IMR-90 (cell line): ENCODE measurements at regions not wholly inside any gene's neighbourhood (a gene's known extent, or its start where the extent isn't known, plus 50 kb on each side); places are given as distances from the start of the nearest gene placed in this dataset.

Experiments
- ATAC-seq: fragments of 200-7000 bp; cut with Tn5 transposase; 2 replicates; pipeline ENCODE4 v1.9.1; 2020; ENCODE audit warnings: low read depth, mild to moderate bottlenecking, moderate library complexity
- BruUV-seq: library from RNA; stranded (reverse); fragments of 400-500 nt; replicated peaks from 2 replicates; lab custom pipeline; 2021; lab: Mats Ljungman, UMichigan
- CTCF ChIA-PET: fragments of 300-600 bp; formaldehyde crosslinking; extraction: SDS; loops from one replicate; lab custom pipeline; 2021; ENCODE audit warnings: antibody characterized with exemption; lab: Yijun Ruan, JAX
- POLR2A ChIA-PET: fragments of 300-600 bp; sonication (Branson Sonifier 250); formaldehyde crosslinking; loops from one replicate; lab custom pipeline; 2022; ENCODE audit warnings: antibody characterized with exemption; ENCODE audit not compliant: unreplicated experiment; lab: Charles Lee
- DNase-seq: peaks from one replicate; pipeline ENCODE4 v3.0.0; 2013
- H2AFZ ChIP-seq: replicated peaks from 2 replicates; pipeline ENCODE3; 2013; ENCODE audit warnings: low read length, mild to moderate bottlenecking; ENCODE audit not compliant: poor library complexity
- H2AK5ac ChIP-seq: 2 replicates; pipeline ENCODE4 v1.6.1; 2013; ENCODE audit warnings: low read depth, low read length, inconsistent platforms
- H2AK9ac ChIP-seq: replicated peaks from 2 replicates; pipeline ENCODE3; 2013; ENCODE audit warnings: mild to moderate bottlenecking, low read depth, low read length, moderate library complexity; ENCODE audit not compliant: poor library complexity
- H2BK120ac ChIP-seq: 2 replicates; pipeline ENCODE4 v1.6.1; 2013; ENCODE audit warnings: low read depth, low read length, inconsistent platforms
- H2BK15ac ChIP-seq: 3 replicates; pipeline ENCODE4 v1.6.1; 2013; ENCODE audit warnings: low read depth, low read length, inconsistent platforms
- H2BK20ac ChIP-seq: 2 replicates; pipeline ENCODE4 v1.6.1; 2013; ENCODE audit warnings: low read depth, mild to moderate bottlenecking, inconsistent platforms, low read length, moderate library complexity
- H2BK5ac ChIP-seq: 2 replicates; pipeline ENCODE4 v1.6.1; 2013; ENCODE audit warnings: mild to moderate bottlenecking, low read depth, low read length, inconsistent platforms; ENCODE audit not compliant: poor library complexity, severe bottlenecking
- H3K14ac ChIP-seq: replicated peaks from 2 replicates; pipeline ENCODE4 v1.6.1; 2013; ENCODE audit warnings: low read depth, low read length, inconsistent platforms
- H3K18ac ChIP-seq: 2 replicates; pipeline ENCODE4 v1.6.1; 2013; ENCODE audit warnings: low read depth, low read length, control low read depth
- H3K23ac ChIP-seq: 2 replicates; pipeline ENCODE4 v1.6.1; 2013; ENCODE audit warnings: low read depth, low read length, inconsistent platforms
- H3K27ac ChIP-seq: 2 replicates; pipeline ENCODE4 v1.5.1; 2013; ENCODE audit warnings: mild to moderate bottlenecking, control low read depth, low read length; ENCODE audit not compliant: insufficient read depth
- H3K27me3 ChIP-seq: 2 replicates; pipeline ENCODE4 v1.6.1; 2013; ENCODE audit warnings: low read length; ENCODE audit not compliant: control insufficient read depth, insufficient read depth
- H3K36me3 ChIP-seq: 2 replicates; pipeline ENCODE4 v1.6.1; 2013; ENCODE audit warnings: low read length, mixed read lengths; ENCODE audit not compliant: control insufficient read depth, insufficient read depth
- H3K4ac ChIP-seq: 2 replicates; pipeline ENCODE4 v1.6.1; 2013; ENCODE audit warnings: low read depth, low read length, inconsistent platforms
- H3K4me1 ChIP-seq: 2 replicates; pipeline ENCODE4 v1.6.1; 2013; ENCODE audit warnings: low read length, mixed read lengths; ENCODE audit not compliant: control insufficient read depth, insufficient read depth
- H3K4me2 ChIP-seq: 2 replicates; pipeline ENCODE4 v1.6.1; 2013; ENCODE audit warnings: low read depth, mild to moderate bottlenecking, control low read depth, low read length, moderate library complexity
- H3K4me3 ChIP-seq: 2 replicates; pipeline ENCODE4 v1.5.1; 2013; ENCODE audit warnings: low read depth, mild to moderate bottlenecking, control low read depth, low read length, moderate library complexity; ENCODE audit not compliant: insufficient read depth
- H3K56ac ChIP-seq: 2 replicates; pipeline ENCODE4 v1.6.1; 2013; ENCODE audit warnings: low read length, inconsistent platforms; ENCODE audit not compliant: insufficient read depth; ENCODE audit errors: extremely low read depth
- H3K79me1 ChIP-seq, 2 experiments: 2 replicates each; pipeline ENCODE4 v1.6.1; 2013; ENCODE audit warnings: low read length in 2 of 2, inconsistent platforms in 1 of 2, low read depth in 1 of 2
- H3K9ac ChIP-seq: 2 replicates; pipeline ENCODE4 v1.6.1; 2013; ENCODE audit warnings: low read depth, low read length, control low read depth
- H3K9me1 ChIP-seq: 2 replicates; pipeline ENCODE4 v1.6.1; 2013; ENCODE audit warnings: low read length, inconsistent platforms; ENCODE audit not compliant: insufficient read depth
- H3K9me3 ChIP-seq: 2 replicates; pipeline ENCODE4 v1.6.1; 2013; ENCODE audit warnings: low read length; ENCODE audit not compliant: control insufficient read depth, insufficient read depth
- H4K20me1 ChIP-seq: 2 replicates; pipeline ENCODE4 v1.6.1; 2013; ENCODE audit warnings: low read length, inconsistent platforms; ENCODE audit not compliant: insufficient read depth
- H4K5ac ChIP-seq: 2 replicates; pipeline ENCODE4 v1.6.1; 2013; ENCODE audit warnings: mild to moderate bottlenecking, low read depth, low read length, control low read depth
- H4K8ac ChIP-seq, 2 experiments: 2 replicates each; pipeline ENCODE4 v1.6.1; 2013; ENCODE audit warnings: low read depth in 2 of 2, low read length in 2 of 2, control low read depth in 1 of 2, inconsistent platforms in 1 of 2
- H4K91ac ChIP-seq: 2 replicates; pipeline ENCODE4 v1.6.1; 2013; ENCODE audit warnings: low read depth, low read length, inconsistent platforms; ENCODE audit not compliant: insufficient read depth
- BHLHE40 ChIP-seq: fragments of 150-350 bp; IDR thresholded peaks from 2 replicates; pipeline ENCODE4 v1.6.1; 2016; ENCODE audit warnings: mild to moderate bottlenecking, low read depth, low read length
- CHD1 ChIP-seq: IDR thresholded peaks from 2 replicates; pipeline ENCODE4 v1.6.1; 2012; ENCODE audit warnings: low read depth, low read length, improper control_type of control experiment
- FOS ChIP-seq: fragments of 150-350 bp; IDR thresholded peaks from 2 replicates; pipeline ENCODE4 v1.6.1; 2016; ENCODE audit warnings: low read depth, low read length
- MAFK ChIP-seq: IDR thresholded peaks from 2 replicates; pipeline ENCODE4 v1.6.1; 2012; ENCODE audit warnings: low read depth, low read length, improper control_type of control experiment
- NFE2L2 ChIP-seq: fragments of 150-350 bp; IDR thresholded peaks from 2 replicates; pipeline ENCODE4 v1.6.1; 2016; ENCODE audit warnings: low read depth, mild to moderate bottlenecking, low read length
- RFX5 ChIP-seq: IDR thresholded peaks from 2 replicates; pipeline ENCODE4 v1.8.0; 2012; ENCODE audit warnings: low read depth, mild to moderate bottlenecking, low read length, moderate library complexity
- SMC3 ChIP-seq: fragments of 150-350 bp; IDR thresholded peaks from 2 replicates; pipeline ENCODE4 v1.6.1; 2016; ENCODE audit warnings: low read depth, mild to moderate bottlenecking, antibody characterized with exemption, low read length, moderate library complexity
- WGBS, 2 experiments: methylation state at CpG; one replicate each; pipeline versions ENCODE4 v1.1.5 to v1.1.7; 2013; ENCODE audit warnings: missing lambda C conversion rate in 2 of 2; ENCODE audit not compliant: insufficient read length in 1 of 2; ENCODE audit errors: extremely low coverage in 2 of 2; 5-methylcytosine and 5-hydroxymethylcytosine counted together
- dilution Hi-C: fragments of 300-500 bp; cut with HindIII; formaldehyde crosslinking; loops from one replicate; pipeline ENCODE4 v1.14.3; 2018; ENCODE audit warnings: low sequenced_read_pairs; ENCODE audit not compliant: unreplicated experiment
- in situ Hi-C: fragments of 300-500 bp; cut with MboI; formaldehyde crosslinking; loops from 3 replicates; pipeline ENCODE4 v1.14.3; 2019; ENCODE audit warnings: low sequenced_read_pairs, inconsistent platforms, mixed read lengths
- intact Hi-C: fragments of 100-400 bp; cut with micrococcal nuclease; formaldehyde crosslinking; loops from 2 replicates; pipeline ENCODE4 v1.10.0; 2022

- H3K4me3 ChIP-seq, result no peak overlapping the region
- no peak overlapping the region for H3K14ac ChIP-seq
- no peak overlapping the region for H4K8ac ChIP-seq
- no peak overlapping the region for H2BK15ac ChIP-seq
- no peaks in the 10 kb centered on the region for H4K20me1 ChIP-seq
- dilution Hi-C loops, result no loop called here
- H3K23ac ChIP-seq, result no peak overlapping the region
- H2BK20ac ChIP-seq, result no peak overlapping the region
- no peak overlapping the region for H2BK120ac ChIP-seq
- no peak overlapping the region for H3K4me2 ChIP-seq
- in situ Hi-C loops, result no loop called here
- H3K9me3 ChIP-seq, result peaks cover 22% of the 10 kb centered on the region
- ATAC-seq (no peak), DNase-seq (no peak)
- no peak overlapping the region for H3K56ac ChIP-seq
- no peak overlapping the region for H2BK5ac ChIP-seq
- H3K4ac ChIP-seq, result no peak overlapping the region
- H3K18ac ChIP-seq, result no peak overlapping the region
- H3K36me3 ChIP-seq, result no peaks in the 10 kb centered on the region
- no peak overlapping the region for H3K27ac ChIP-seq
- TF ChIP-seq MAFK (no peak), SMC3 (no peak), BHLHE40 (no peak), NFE2L2 (no peak), CHD1 (no peak), FOS (no peak), RFX5 (no peak)
- WGBS, 2 experiments, result no CpG with 5 or more reads among the region's 5 CpGs
- no peak overlapping the region for H4K5ac ChIP-seq
- H3K9me1 ChIP-seq, result no peaks in the 10 kb centered on the region
- no peaks in the 10 kb centered on the region for H3K27me3 ChIP-seq
- no TSS peak for BruUV-seq
- ChIA-PET CTCF (no interaction called here), POLR2A (no interaction called here)
- no peak overlapping the region for H4K91ac ChIP-seq
- no peaks in the 10 kb centered on the region for H3K79me1 ChIP-seq
- no peaks in the 10 kb centered on the region for H3K4me1 ChIP-seq
- intact Hi-C loops, result no loop called here
- H3K9ac ChIP-seq, result no peak overlapping the region
- H2AFZ ChIP-seq, result no peak overlapping the region
- no peak overlapping the region for H2AK5ac ChIP-seq
- H2AK9ac ChIP-seq, result no peak overlapping the region
These were observed 1282.2 kb downstream of the AACS start for GRCh38 chr12:126347421-126347820.
